ENCODE measurements at regions not wholly inside any gene's neighbourhood (a gene's known extent, or its start where the extent isn't known, plus 50 kb on each side); places are given as distances from the start of the nearest gene placed in this dataset.
"Not testable (repeated sequence)": the region's sequence is repeated elsewhere in the genome, so short reads cannot be mapped to it uniquely, and the experiment has no call there.

DNA sequence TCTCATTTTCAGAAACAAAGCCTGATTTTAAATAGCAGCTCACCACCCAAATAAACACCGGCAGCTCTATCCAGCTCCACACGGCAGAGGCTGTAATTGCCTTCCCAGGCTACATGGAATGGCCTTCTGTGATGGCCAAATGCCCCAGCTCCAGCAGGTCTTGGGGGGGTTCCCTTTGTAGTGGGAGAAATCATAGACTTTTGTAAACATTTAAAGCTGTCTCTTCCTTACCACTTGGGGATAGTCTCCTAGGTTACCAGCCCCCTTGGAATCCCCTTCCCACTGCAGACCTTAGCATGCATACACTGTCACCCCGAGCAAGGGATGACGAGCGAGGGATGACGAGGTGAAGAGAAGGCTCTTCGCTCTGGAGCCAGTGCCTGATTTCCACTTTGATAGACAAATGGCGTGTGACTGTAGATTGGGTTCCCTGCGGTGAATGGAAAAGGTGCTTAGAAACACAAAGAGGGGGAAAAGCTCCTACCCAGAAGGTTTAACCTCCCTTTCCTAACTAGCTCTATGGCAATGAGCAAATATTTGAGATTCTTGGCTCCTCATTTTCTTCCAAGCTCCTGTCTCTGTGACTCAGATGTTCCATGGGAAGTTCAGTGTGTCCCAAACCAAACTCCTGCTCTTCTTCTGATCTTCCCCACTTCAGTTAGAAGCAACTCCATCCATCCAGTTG is 108.0 kb upstream of the CADM1 start:
- no peaks in the 10 kb centered on the region for H3K36me3 ChIP-seq
- no peaks in the 10 kb centered on the region for H3K27me3 ChIP-seq
- intact Hi-C loops (cut with DNase I), result no loop called here
- H3K9me3 ChIP-seq, result no peaks in the 10 kb centered on the region
- peak in 1 of 2 donors; percentile 33 for DNase-seq (ENCODE audit: low spot score in 2 of 2)
- TF ChIP-seq, protein P1, sequence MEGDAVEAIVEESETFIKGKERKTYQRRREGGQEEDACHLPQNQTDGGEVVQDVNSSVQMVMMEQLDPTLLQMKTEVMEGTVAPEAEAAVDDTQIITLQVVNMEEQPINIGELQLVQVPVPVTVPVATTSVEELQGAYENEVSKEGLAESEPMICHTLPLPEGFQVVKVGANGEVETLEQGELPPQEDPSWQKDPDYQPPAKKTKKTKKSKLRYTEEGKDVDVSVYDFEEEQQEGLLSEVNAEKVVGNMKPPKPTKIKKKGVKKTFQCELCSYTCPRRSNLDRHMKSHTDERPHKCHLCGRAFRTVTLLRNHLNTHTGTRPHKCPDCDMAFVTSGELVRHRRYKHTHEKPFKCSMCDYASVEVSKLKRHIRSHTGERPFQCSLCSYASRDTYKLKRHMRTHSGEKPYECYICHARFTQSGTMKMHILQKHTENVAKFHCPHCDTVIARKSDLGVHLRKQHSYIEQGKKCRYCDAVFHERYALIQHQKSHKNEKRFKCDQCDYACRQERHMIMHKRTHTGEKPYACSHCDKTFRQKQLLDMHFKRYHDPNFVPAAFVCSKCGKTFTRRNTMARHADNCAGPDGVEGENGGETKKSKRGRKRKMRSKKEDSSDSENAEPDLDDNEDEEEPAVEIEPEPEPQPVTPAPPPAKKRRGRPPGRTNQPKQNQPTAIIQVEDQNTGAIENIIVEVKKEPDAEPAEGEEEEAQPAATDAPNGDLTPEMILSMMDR (IDR thresholded peaks at IDR 0.05), result no peak
- peaks cover 0 to 10% of the 10 kb centered on the region in 2 donors for H3K4me1 ChIP-seq
- no peak overlapping the region for H3K4me3 ChIP-seq
- H3K27ac ChIP-seq, result no peak overlapping the region

DNA sequence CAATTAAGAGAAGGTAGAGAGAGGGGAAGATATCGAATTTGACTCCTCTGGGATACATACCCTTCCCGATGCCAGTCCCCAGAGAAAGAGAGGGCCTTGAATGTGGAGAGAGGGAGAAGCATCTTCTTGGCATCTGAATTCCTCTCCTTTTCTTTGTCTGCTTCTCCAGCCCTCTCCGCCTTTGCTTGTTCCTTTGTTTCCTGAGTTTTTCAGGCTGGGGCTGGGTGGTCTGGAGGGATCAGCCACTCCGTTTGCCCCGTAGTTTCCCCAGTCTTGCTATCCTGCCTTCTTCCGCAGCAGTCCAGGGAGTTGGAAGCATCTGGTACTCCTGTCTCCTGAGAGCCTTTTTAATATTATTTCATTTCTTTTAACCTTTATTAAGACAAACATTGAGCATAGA is 107.1 kb upstream of the CADM1 start:
- Histone ChIP-seq H3K9me3 (no peaks in the 10 kb centered on the region), H3K36me3 (no peaks in the 10 kb centered on the region), H3K4me1 (peaks cover 0 to 16% of the 10 kb centered on the region in 2 donors), H3K27ac (no peak overlapping the region), H3K27me3 (no peaks in the 10 kb centered on the region), H3K4me3 (no peak overlapping the region)
- intact Hi-C loops (cut with DNase I), result no loop called here
- TF ChIP-seq, protein P1 (IDR thresholded peaks at IDR 0.05), result no peak
- peak in 1 of 2 donors; percentile 34 for DNase-seq (ENCODE audit: low spot score in 2 of 2)

DNA sequence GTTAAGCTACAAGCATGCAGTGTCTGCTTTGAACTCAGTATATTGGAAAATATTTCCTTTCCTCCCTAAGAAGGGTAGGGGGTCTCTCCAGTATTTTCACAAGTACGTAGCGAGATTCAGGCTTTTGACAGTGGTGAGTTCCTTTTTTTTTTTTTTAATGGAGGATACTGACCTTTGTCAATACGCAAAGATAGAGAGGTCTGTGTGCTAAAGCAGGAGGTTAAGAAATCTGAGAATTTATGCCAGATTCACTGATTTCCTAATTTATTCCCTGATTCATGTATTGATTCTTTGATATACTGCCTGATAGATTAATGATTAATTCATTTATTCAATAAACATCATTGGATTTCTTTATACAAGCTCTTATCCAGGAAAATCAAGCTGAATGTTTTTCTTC is 106.7 kb upstream of the CADM1 start:
- TF ChIP-seq, protein P1 (IDR thresholded peaks at IDR 0.05), result no peak
- Histone ChIP-seq H3K27ac (no peak overlapping the region), H3K4me1 (peaks cover 0 to 16% of the 10 kb centered on the region in 2 donors), H3K9me3 (no peaks in the 10 kb centered on the region), H3K4me3 (no peak overlapping the region), H3K36me3 (no peaks in the 10 kb centered on the region), H3K27me3 (no peaks in the 10 kb centered on the region)
- DNase-seq (ENCODE audit: low spot score in 2 of 2), result no peak
- intact Hi-C loops (cut with DNase I), result no loop called here

DNA sequence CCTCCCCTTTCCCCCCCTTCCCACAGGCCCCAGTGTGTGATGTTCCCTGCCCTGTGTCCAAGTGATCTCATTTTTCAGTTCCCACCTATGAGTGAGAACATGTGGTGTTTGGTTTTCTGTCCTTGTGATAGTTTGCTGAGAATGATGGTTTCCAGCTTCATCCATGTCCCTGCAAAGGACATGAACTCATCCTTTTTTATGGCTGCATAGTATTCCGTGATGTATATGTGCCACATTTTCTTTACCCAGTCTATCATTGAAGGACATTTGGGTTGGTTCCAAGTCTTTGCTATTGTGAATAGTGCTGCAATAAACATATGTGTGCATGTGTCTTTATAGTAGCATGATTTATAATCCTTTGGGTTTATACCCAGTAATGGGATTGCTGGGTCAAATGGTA is 106.0 kb upstream of the CADM1 start:
- H3K27ac ChIP-seq; H3K4me3 ChIP-seq; H3K9me3 ChIP-seq; intact Hi-C loops (cut with DNase I); H3K36me3 ChIP-seq; H3K27me3 ChIP-seq; DNase-seq (ENCODE audit: low spot score in 2 of 2): not testable (repeated sequence)
- H3K4me1 ChIP-seq, result peaks cover 0 to 16% of the 10 kb centered on the region in 2 donors

DNA sequence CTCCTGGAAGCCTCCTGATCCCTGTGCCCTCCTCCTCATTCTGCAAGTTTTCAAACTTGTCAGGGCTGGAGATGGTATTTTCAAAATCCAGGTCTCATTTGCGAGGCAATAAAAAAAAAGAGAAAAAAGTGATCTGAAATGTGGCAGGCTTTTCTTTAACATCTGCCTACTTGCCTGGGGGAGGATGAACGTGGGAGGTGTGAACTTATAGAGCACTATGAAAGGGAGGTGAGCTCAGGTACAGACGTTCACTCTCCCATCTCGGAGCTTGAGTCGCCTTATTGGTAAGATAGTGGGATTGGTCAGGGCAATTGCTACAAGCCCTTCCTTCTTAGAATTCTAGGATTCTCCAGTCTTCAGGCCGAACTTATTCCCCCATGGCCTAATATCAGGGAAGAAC is 104.8 kb upstream of the CADM1 start:
- H3K4me3 ChIP-seq, result no peak overlapping the region
- intact Hi-C loops (cut with DNase I), result no loop called here
- DNase-seq (ENCODE audit: low spot score in 2 of 2), result no peak
- no peaks in the 10 kb centered on the region for H3K36me3 ChIP-seq
- TF ChIP-seq, protein P1 (IDR thresholded peaks at IDR 0.05), result no peak
- peaks cover 0 to 16% of the 10 kb centered on the region in 2 donors for H3K4me1 ChIP-seq
- no peak overlapping the region for H3K27ac ChIP-seq
- no peaks in the 10 kb centered on the region for H3K9me3 ChIP-seq
- H3K27me3 ChIP-seq, result no peaks in the 10 kb centered on the region

DNA sequence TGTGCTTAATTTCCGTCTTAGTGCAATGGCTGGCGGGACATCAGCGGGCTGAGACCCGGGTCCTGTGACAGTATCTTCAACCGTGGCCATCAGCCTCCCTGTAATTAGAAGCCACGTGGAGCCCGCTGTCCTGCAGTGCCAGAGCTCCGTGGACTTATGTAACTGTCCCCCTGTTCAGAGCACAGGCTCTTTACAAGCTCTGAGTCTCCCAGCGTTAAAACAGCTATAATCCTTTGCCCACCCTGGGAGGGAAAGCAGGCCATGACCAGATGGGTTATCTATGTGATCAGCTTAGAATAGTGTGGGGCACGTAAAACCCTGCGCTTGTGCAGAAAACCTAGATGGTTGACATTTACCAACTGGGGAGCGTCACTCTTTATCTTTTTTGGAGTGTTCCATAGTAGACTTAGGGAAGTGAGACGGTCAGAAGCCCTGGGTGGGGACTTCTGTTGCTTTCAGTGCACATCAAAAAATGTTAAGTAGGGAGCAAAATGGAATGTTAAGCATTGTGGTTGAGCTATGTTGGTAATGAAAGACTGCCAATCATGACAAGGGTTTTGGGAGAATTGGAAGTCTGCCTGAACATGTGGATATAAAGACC is 103.5 kb upstream of the CADM1 start:
- peaks cover 0 to 16% of the 10 kb centered on the region in 2 donors for H3K4me1 ChIP-seq
- no peaks in the 10 kb centered on the region for H3K27me3 ChIP-seq
- TF ChIP-seq, protein P1 (IDR thresholded peaks at IDR 0.05), result no peak
- no peak for DNase-seq (ENCODE audit: low spot score in 2 of 2)
- no peaks in the 10 kb centered on the region for H3K9me3 ChIP-seq
- H3K4me3 ChIP-seq, result no peak overlapping the region
- no peak overlapping the region for H3K27ac ChIP-seq
- intact Hi-C loops (cut with DNase I), result no loop called here
- no peaks in the 10 kb centered on the region for H3K36me3 ChIP-seq
